Heart right ventricle (tissue), 16 donors: ENCODE measurements at regions not wholly inside any gene's neighbourhood (a gene's known extent, or its start where the extent isn't known, plus 50 kb on each side); places are given as distances from the start of the nearest gene placed in this dataset.

ENCODE experiments used
- ATAC-seq, 8 donors: fragments of 200-7000 bp; cut with Tn5 transposase; one replicate each; pipeline ENCODE4 v1.9.1; 2020; ENCODE audit warnings: mild to moderate bottlenecking in 8 of 8, moderate library complexity in 8 of 8, moderate number of reproducible peaks in 1 of 8
- DNase-seq, 2 donors: peaks; one replicate each; pipeline ENCODE4 v3.0.0-alpha.2; 2020
- H3K27ac ChIP-seq, 10 donors: fragments of 200-600 bp; sonication (generic) in 2 of 10; one replicate each; pipeline versions ENCODE4 v1.5.0 to v1.8.0; 2020 to 2022; ENCODE audit warnings: mild to moderate bottlenecking in 3 of 10
- H3K27me3 ChIP-seq, 7 donors: fragments of 200-600 bp; one replicate each; pipeline ENCODE4 v1.8.0; 2021 to 2022; ENCODE audit warnings: mild to moderate bottlenecking in 2 of 7
- H3K36me3 ChIP-seq, 9 donors: fragments of 200-600 bp; sonication (generic) in 1 of 9; one replicate each; pipeline versions ENCODE4 v1.5.0 to v1.8.0; 2020 to 2022; ENCODE audit warnings: mild to moderate bottlenecking in 2 of 9
- H3K4me1 ChIP-seq, 9 donors: fragments of 200-600 bp; sonication (generic) in 1 of 9; one replicate each; pipeline versions ENCODE4 v1.5.0 to v1.8.0; 2020 to 2022; ENCODE audit warnings: mild to moderate bottlenecking in 4 of 9
- H3K4me3 ChIP-seq, 10 donors: fragments of 200-600 bp; sonication (generic) in 2 of 10; one replicate each; pipeline versions ENCODE4 v1.5.0 to v1.8.0; 2020 to 2022; ENCODE audit warnings: mild to moderate bottlenecking in 7 of 10, moderate library complexity in 2 of 10
- H3K9me3 ChIP-seq, 11 donors: fragments of 200-600 bp in 10 of 11; sonication (generic) in 2 of 11; one replicate each; pipeline versions ENCODE4 v1.5.0 to v1.8.0; 2013 to 2022; ENCODE audit warnings: mild to moderate bottlenecking in 2 of 11, control low read depth in 1 of 11, moderate library complexity in 1 of 11
- WGBS, 2 donors: extraction: QIAGEN DNeasy Blood & Tissue Kit; methylation state at CpG; one replicate each; pipeline ENCODE4 v1.1.7; 2013; ENCODE audit warnings: inconsistent platforms in 1 of 2; 5-methylcytosine and 5-hydroxymethylcytosine counted together
- intact Hi-C, 10 donors: fragments of 100-400 bp; cut with DNase I; formaldehyde crosslinking; loops; one replicate each; pipeline versions ENCODE4 v1.11.1 to v1.14.2; 2022
- TF ChIP-seq, protein P1 (sequence below), 9 donors: fragments of 200-600 bp; sonication (generic) in 2 of 9; IDR thresholded peaks; one replicate each; pipeline versions ENCODE4 v1.5.0 to v1.8.0; 2021 to 2022; ENCODE audit warnings: antibody characterized with exemption in 9 of 9, mild to moderate bottlenecking in 5 of 9, moderate library complexity in 1 of 9
- donor health status: Arrhythmogenic right ventricular cardiomyopathy.
- donor health status: ischemic (EF 13 %, LVEDD 7.1; RV severe dilation, severe dysfunction).
- donor health status: healthy with polysubstance abuse.
- donor health status: DM: no; HTN: yes; CAD: no.
- donor health status: DM: no; HTN: no; CAD: no.
- donor health status: ischemic (EF 25% LVEDD 6.9; RV normal size, moderate dysfunction).
- donor health status: ischemic (EF 25% LVEDD 5.7; RV mildly dilated, moderate dysfunction).
- donor health status: healthy.
- donor health status: DM: yes; HTN: yes; CAD: no.
- donor health status: Ischemic cardiomyopathy.
- donor health status: ischemic (EF 35%, LVEDD 5.7; RV mildly dilated, moderate dysfunction).
- donor health status: nonischemic (EF 11% LVEDD 7.7; RV severe dilation, severe dysfunction).
- donor health status: DM: yes; HTN: yes; CAD: no.
- donor health status: PGD.
- donor health status: ischemic (EF 29% LVEDD 5.4; RV normal size, mild dysfunction).
- donor health status: nonischemic (EF 23%, LVEDD 6.1; RV moderate dilation, normal function).

DNA sequence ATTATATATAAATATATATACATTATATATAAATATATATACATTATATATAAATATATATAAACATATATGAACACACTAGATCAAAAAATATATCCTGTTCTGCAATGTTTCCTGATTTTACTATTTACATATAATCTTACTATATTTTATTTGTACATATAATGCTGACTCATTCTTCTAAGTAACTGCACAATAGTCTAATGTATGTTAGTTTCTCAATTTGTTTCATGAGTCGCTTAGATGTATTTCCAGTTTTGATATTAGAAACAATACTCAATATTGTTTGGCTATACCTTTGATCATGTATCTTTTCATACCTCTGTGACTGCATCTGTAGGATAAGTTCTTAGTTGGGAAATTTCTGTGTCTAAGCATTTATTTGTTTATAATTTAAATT lies 669.9 kb upstream of the CCDC54 start:
- H3K27me3 ChIP-seq = no peaks in the 10 kb centered on the region
- intact Hi-C loops = no loop called here
- 51 to 98% methylated on average over 1 of the region's 1 CpG for WGBS, 2 donors
- no peak overlapping the region for H3K27ac ChIP-seq
- H3K9me3 ChIP-seq = no peaks in the 10 kb centered on the region
- no peak overlapping the region for H3K4me3 ChIP-seq
- TF ChIP-seq, protein P1, sequence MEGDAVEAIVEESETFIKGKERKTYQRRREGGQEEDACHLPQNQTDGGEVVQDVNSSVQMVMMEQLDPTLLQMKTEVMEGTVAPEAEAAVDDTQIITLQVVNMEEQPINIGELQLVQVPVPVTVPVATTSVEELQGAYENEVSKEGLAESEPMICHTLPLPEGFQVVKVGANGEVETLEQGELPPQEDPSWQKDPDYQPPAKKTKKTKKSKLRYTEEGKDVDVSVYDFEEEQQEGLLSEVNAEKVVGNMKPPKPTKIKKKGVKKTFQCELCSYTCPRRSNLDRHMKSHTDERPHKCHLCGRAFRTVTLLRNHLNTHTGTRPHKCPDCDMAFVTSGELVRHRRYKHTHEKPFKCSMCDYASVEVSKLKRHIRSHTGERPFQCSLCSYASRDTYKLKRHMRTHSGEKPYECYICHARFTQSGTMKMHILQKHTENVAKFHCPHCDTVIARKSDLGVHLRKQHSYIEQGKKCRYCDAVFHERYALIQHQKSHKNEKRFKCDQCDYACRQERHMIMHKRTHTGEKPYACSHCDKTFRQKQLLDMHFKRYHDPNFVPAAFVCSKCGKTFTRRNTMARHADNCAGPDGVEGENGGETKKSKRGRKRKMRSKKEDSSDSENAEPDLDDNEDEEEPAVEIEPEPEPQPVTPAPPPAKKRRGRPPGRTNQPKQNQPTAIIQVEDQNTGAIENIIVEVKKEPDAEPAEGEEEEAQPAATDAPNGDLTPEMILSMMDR (IDR thresholded peaks at IDR 0.05) = no peak
- DNase-seq (no peak), ATAC-seq (no peak)
- no peaks in the 10 kb centered on the region for H3K36me3 ChIP-seq
- H3K4me1 ChIP-seq = no peaks in the 10 kb centered on the region

DNA sequence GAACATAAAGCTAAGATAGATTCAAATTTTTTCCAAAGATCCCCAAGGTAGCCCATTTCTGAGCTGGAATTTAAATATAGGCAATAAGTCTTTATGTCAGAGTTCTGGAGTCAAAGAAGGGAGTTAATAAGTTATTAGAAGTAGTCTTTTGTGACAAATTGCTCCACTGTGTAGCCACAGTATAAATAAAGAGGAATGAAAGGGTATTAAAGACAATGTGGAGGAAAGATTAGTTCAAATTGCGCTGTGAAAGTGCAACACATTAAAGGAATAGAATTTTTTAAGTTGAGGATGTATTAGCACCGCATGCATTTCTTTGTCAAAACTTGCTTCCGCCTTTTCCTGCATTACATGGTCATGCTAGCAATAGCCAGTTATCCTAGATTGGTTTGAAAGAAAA lies 666.6 kb upstream of the CCDC54 start:
- H3K36me3 ChIP-seq = peaks cover 0 to 3% (median 0%) of the 10 kb centered on the region in 9 donors
- ATAC-seq (no peak), DNase-seq (no peak)
- no peak overlapping the region for H3K4me3 ChIP-seq
- no peaks in the 10 kb centered on the region for H3K27me3 ChIP-seq
- intact Hi-C loops = no loop called here
- peaks cover 0 to 10% (median 0%) of the 10 kb centered on the region in 11 donors for H3K9me3 ChIP-seq
- H3K4me1 ChIP-seq = no peaks in the 10 kb centered on the region
- TF ChIP-seq, protein P1 (IDR thresholded peaks at IDR 0.05) = no peak
- no peak overlapping the region for H3K27ac ChIP-seq
- 93 to 96% methylated on average over 3 of the region's 3 CpGs for WGBS, 2 donors

DNA sequence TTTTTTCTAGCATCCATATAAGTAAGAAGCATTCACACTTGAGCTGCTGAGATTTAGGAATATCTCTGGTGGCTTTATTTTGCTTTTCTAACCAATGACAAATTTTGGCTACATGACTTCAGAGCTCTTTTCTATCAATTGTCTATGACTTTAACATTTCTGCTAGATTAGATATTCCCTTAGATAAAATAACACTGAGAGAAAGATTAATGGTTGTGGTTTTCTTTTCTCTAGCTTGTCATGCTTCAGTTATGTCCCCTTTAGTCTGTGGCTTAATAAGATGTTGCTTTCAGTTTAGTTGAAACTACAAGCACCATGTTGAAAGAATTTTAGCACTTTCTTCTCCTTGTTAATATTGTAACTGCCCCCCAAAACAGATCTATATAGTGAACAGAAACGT lies 665.6 kb upstream of the CCDC54 start:
- Histone ChIP-seq H3K36me3 (peaks cover 0 to 3% (median 0%) of the 10 kb centered on the region in 9 donors), H3K9me3 (peaks cover 0 to 10% (median 0%) of the 10 kb centered on the region in 11 donors), H3K27ac (no peak overlapping the region), H3K4me3 (no peak overlapping the region), H3K27me3 (no peaks in the 10 kb centered on the region), H3K4me1 (no peaks in the 10 kb centered on the region)
- intact Hi-C loops = no loop called here
- DNase-seq = no peak
- TF ChIP-seq, protein P1 (IDR thresholded peaks at IDR 0.05) = no peak
- 26 to 32% methylated on average over 1 of the region's 1 CpG for WGBS, 2 donors
- no peak for ATAC-seq

DNA sequence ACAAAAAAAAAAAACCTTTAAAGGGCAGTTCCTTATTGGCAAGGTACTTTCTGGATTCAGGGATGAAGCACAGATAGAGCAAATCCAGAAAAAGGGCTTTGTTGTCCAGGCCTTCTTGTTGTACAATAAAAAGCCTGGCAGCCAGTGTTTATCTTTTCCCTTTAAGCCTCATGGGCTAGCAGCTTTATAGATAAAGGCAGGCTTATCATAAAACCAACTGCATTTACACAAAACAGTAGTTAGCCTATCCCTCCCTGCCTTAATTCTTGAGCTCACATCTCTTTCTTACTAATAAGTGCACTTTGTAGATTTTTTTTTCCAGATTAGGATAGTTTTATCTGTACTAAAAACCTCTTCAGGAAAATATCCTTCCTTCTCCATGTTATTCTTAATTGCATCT lies 662.8 kb upstream of the CCDC54 start:
- Histone ChIP-seq H3K9me3 (peaks cover 0 to 10% (median 0%) of the 10 kb centered on the region in 11 donors), H3K27me3 (no peaks in the 10 kb centered on the region), H3K4me1 (no peaks in the 10 kb centered on the region), H3K36me3 (peaks cover 0 to 3% (median 0%) of the 10 kb centered on the region in 9 donors), H3K27ac (no peak overlapping the region), H3K4me3 (no peak overlapping the region)
- ATAC-seq (no peak), DNase-seq (no peak)
- TF ChIP-seq, protein P1 (IDR thresholded peaks at IDR 0.05) = no peak
- intact Hi-C loops = no loop called here
